ENCODE measurements at regions not wholly inside any gene's neighbourhood (a gene's known extent, or its start where the extent isn't known, plus 50 kb on each side); places are given as distances from the start of the nearest gene placed in this dataset.

DNA sequence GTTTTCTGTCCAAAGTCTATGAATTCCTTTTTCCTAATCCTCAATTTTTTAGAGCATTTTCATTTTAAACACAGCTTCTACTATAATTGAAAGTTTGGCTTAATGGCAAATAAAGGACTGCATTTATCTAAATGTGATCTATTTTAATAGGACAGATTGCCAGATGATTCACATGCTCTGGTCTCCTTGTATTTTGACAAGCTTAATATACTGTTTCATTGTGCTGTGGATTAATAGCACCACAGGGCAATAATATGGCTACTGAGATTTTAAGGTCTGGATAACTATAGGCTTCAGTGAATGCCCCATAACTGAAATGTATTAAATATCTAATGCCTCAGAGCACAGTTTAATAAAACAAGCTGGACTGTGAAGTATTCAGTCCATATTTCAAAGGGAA, 1362.8 kb downstream of the XPNPEP1 start:
- TF ChIP-seq POLR2A (IDR thresholded peaks at IDR 0.05; ENCODE audit: low read depth, low read length) (no peak), ELK1 (IDR thresholded peaks at IDR 0.05; ENCODE audit: borderline replicate concordance, low read depth, low read length) (no peak), RAD21 (IDR thresholded peaks at IDR 0.05; ENCODE audit: low read length) (no peak), CTCF (conservative IDR thresholded peaks at IDR 0.05; ENCODE audit: low read depth, low read length) (no peak), CHD1 (IDR thresholded peaks at IDR 0.05; ENCODE audit: low read depth, low read length) (no peak), MXI1 (IDR thresholded peaks at IDR 0.05; ENCODE audit: borderline replicate concordance, low read depth, low read length) (no peak), USF2 (IDR thresholded peaks at IDR 0.05; ENCODE audit: low read depth, low read length) (no peak), MAFK (IDR thresholded peaks at IDR 0.05; ENCODE audit: low read depth, low read length) (no peak), FOS (IDR thresholded peaks at IDR 0.05; ENCODE audit: low read depth, low read length) (no peak), RFX5 (IDR thresholded peaks at IDR 0.05; ENCODE audit: low read depth, low read length) (no peak)

Data from IMR-90 (cell line).